ENCODE measurements at regions not wholly inside any gene's neighbourhood (a gene's known extent, or its start where the extent isn't known, plus 50 kb on each side); places are given as distances from the start of the nearest gene placed in this dataset.

DNA sequence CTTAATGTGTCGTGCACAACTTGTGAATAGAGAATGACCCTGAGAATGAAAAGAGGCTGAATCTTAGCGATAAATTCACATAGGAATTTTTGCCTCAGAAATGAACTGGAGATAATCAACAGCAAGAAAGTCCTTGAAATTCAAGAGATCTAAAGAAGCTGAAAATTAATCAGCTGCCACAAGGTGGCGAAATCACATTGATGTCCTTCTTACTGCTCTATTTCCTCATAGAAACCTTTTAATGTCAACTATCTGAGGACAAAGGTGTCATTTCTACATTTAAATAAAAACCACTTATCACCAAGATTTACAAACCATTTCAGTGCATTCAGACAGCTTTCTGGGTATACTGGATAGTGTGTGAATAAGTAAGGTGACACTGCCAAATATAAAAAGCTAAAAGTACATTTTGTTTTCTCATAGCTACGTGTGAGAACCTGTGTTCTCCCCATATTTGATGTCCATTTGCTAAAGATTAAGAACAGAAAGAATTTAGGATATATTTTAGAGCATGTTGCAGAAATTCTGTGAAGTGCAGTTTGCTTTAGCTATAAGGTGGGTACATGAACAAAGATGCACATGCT, 485.3 kb upstream of the PTBP2 start:
- Histone ChIP-seq H3K4me1 (no peaks in the 10 kb centered on the region), H3K9me3 (no peaks in the 10 kb centered on the region), H3K4me3 (no peak overlapping the region), H3K27me3 (no peaks in the 10 kb centered on the region), H3K27ac (no peak overlapping the region), H3K36me3 (no peaks in the 10 kb centered on the region)
- TF ChIP-seq, protein P1, sequence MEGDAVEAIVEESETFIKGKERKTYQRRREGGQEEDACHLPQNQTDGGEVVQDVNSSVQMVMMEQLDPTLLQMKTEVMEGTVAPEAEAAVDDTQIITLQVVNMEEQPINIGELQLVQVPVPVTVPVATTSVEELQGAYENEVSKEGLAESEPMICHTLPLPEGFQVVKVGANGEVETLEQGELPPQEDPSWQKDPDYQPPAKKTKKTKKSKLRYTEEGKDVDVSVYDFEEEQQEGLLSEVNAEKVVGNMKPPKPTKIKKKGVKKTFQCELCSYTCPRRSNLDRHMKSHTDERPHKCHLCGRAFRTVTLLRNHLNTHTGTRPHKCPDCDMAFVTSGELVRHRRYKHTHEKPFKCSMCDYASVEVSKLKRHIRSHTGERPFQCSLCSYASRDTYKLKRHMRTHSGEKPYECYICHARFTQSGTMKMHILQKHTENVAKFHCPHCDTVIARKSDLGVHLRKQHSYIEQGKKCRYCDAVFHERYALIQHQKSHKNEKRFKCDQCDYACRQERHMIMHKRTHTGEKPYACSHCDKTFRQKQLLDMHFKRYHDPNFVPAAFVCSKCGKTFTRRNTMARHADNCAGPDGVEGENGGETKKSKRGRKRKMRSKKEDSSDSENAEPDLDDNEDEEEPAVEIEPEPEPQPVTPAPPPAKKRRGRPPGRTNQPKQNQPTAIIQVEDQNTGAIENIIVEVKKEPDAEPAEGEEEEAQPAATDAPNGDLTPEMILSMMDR (IDR thresholded peaks at IDR 0.05 in 4 of 5, conservative IDR thresholded peaks at IDR 0.05 in 1 of 5): peak; percentile 8 to 54 (median 39)
- TF ChIP-seq POLR2A (IDR thresholded peaks at IDR 0.05): no peak
- intact Hi-C loops (cut with DNase I; ENCODE audit: low total_unique reads) (loop anchor here (5.0 to 10.0 kb wide), 2 partner anchors 519 to 611 kb away; no protein-coding TSS in a partner anchor), in situ Hi-C loops (cut with MboI; ENCODE audit: low sequenced_read_pairs in 4 of 4) (no loop called here)
- DNase-seq (no peak), ATAC-seq (no peak)

- Histone ChIP-seq H3K4me3 (no peak overlapping the region), H3K36me3 (no peaks in the 10 kb centered on the region), H3K27me3 (no peaks in the 10 kb centered on the region), H3K27ac (no peak overlapping the region), H3K4me1 (no peaks in the 10 kb centered on the region), H3K9me3 (no peaks in the 10 kb centered on the region)
- intact Hi-C loops (cut with DNase I; ENCODE audit: low total_unique reads): loop anchor here (5.0 to 10.0 kb wide), 2 partner anchors 516 to 609 kb away; no protein-coding TSS in a partner anchor
- in situ Hi-C loops (cut with MboI; ENCODE audit: low sequenced_read_pairs in 4 of 4): no loop called here
- ATAC-seq (no peak), DNase-seq (no peak)
- TF ChIP-seq, protein P1 (IDR thresholded peaks at IDR 0.05 in 4 of 5, conservative IDR thresholded peaks at IDR 0.05 in 1 of 5): no peak
- no peak for TF ChIP-seq POLR2A (IDR thresholded peaks at IDR 0.05)
Measured at GRCh38 chr1:96238426-96238825, 483.2 kb upstream of the PTBP2 start.

DNA sequence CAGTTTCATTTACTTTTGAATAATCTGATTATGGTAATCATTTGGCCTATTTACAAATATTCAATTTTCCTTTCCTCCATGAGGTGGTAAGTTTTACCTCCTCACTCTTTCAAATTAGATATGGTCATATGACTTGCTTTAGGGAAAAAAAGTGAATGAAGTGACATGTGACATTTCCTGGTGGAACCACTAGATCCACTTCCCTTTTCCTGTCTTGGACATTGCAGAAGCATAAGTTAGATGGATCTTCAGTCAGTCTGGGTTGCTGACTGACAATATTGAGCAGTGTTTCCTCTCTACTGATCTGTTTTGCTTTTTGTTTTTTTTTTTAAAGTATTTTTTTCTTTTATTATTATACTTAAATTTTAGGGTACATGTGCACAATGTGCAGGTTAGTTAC, 481.1 kb upstream of the PTBP2 start:
- TF ChIP-seq, protein P1 (IDR thresholded peaks at IDR 0.05 in 4 of 5, conservative IDR thresholded peaks at IDR 0.05 in 1 of 5): no peak
- TF ChIP-seq POLR2A (IDR thresholded peaks at IDR 0.05): no peak
- ATAC-seq (no peak), DNase-seq (no peak)
- Histone ChIP-seq H3K27me3 (no peaks in the 10 kb centered on the region), H3K9me3 (no peaks in the 10 kb centered on the region), H3K4me3 (no peak overlapping the region), H3K36me3 (no peaks in the 10 kb centered on the region), H3K4me1 (no peaks in the 10 kb centered on the region), H3K27ac (no peak overlapping the region)
- in situ Hi-C loops (cut with MboI; ENCODE audit: low sequenced_read_pairs in 4 of 4): no loop called here
- intact Hi-C loops (cut with DNase I; ENCODE audit: low total_unique reads): no loop called here

GRCh38 chr1:96253246-96254035, 468.1 kb upstream of the PTBP2 start:
- DNase-seq (no peak), ATAC-seq (peak in 1 of 2 donors; percentile 47)
- H3K36me3 ChIP-seq: no peaks in the 10 kb centered on the region
- in situ Hi-C loops (cut with MboI; ENCODE audit: low sequenced_read_pairs in 4 of 4) (no loop called here), intact Hi-C loops (cut with DNase I; ENCODE audit: low total_unique reads) (no loop called here)
- H3K4me3 ChIP-seq: no peak overlapping the region
- H3K27ac ChIP-seq: peak overlapping the region in 3 of 4 donors; percentile 38 to 43 (median 38)
- no peaks in the 10 kb centered on the region for H3K4me1 ChIP-seq
- H3K9me3 ChIP-seq: no peaks in the 10 kb centered on the region
- TF ChIP-seq POLR2A (IDR thresholded peaks at IDR 0.05): no peak
- TF ChIP-seq, protein P1 (IDR thresholded peaks at IDR 0.05 in 4 of 5, conservative IDR thresholded peaks at IDR 0.05 in 1 of 5): no peak
- no peaks in the 10 kb centered on the region for H3K27me3 ChIP-seq

Data from gastrocnemius medialis (tissue), 4 donors.